Breast epithelium (tissue), 4 donors: ENCODE measurements at regions not wholly inside any gene's neighbourhood (a gene's known extent, or its start where the extent isn't known, plus 50 kb on each side); places are given as distances from the start of the nearest gene placed in this dataset.
"Not testable (repeated sequence)": the region's sequence is repeated elsewhere in the genome, so short reads cannot be mapped to it uniquely, and the experiment has no call there.

Experiments
- DNase-seq, 2 donors: peaks; one replicate each; pipeline ENCODE4 v3.0.0-alpha.2; 2019; ENCODE audit warnings: low spot score in 2 of 2
- H3K27ac ChIP-seq, 2 donors: fragments of 200-600 bp; sonication (generic) in 1 of 2; one replicate each; pipeline ENCODE4 v1.5.1; 2016 to 2019; ENCODE audit warnings: mild to moderate bottlenecking in 1 of 2
- H3K27me3 ChIP-seq, 2 donors: fragments of 200-600 bp; sonication (generic) in 1 of 2; one replicate each; pipeline versions ENCODE4 v1.5.1 to v1.6.0; 2017 to 2019; ENCODE audit warnings: control low read depth in 1 of 2, mild to moderate bottlenecking in 1 of 2
- H3K36me3 ChIP-seq: fragments of 200-600 bp; one replicate; pipeline ENCODE4 v1.5.1; 2019
- H3K4me1 ChIP-seq, 2 donors: fragments of 200-600 bp; sonication (generic); one replicate each; pipeline ENCODE4 v1.5.1; 2016 to 2019; ENCODE audit warnings: control low read depth in 1 of 2
- H3K4me3 ChIP-seq, 3 donors: fragments of 200-600 bp; sonication (generic); 1 replicate in 2 of 3; 2 replicates in 1 of 3; pipeline ENCODE4 v1.5.1; 2016 to 2019; ENCODE audit warnings: mild to moderate bottlenecking in 3 of 3, moderate library complexity in 2 of 3
- H3K9me3 ChIP-seq, 2 donors: fragments of 200-600 bp; sonication (generic) in 1 of 2; one replicate each; pipeline ENCODE4 v1.5.1; 2016 to 2019; ENCODE audit warnings: control low read depth in 1 of 2
- POLR2A ChIP-seq: fragments of 450-650 bp; IDR thresholded peaks from one replicate; pipeline ENCODE4 v1.6.1; 2016; ENCODE audit warnings: antibody characterized with exemption, mild to moderate bottlenecking, moderate library complexity
- POLR2AphosphoS5 ChIP-seq, 3 donors: sonication (generic); formaldehyde crosslinking; IDR thresholded peaks; one replicate each; pipeline ENCODE4 v1.6.1; 2017; ENCODE audit warnings: antibody characterized with exemption in 3 of 3
- intact Hi-C: fragments of 100-400 bp; cut with DNase I; formaldehyde crosslinking; loops from one replicate; pipeline ENCODE4 v1.15.1; 2023; ENCODE audit warnings: low total_unique reads
- TF ChIP-seq, protein P1 (sequence below), 3 donors: fragments of 450-650 bp; IDR thresholded peaks; one replicate each; pipeline ENCODE4 v1.5.1; 2016 to 2017; ENCODE audit warnings: antibody characterized with exemption in 3 of 3, mild to moderate bottlenecking in 3 of 3, moderate library complexity in 3 of 3

GRCh38 chr15:91356083-91356482 lies 256.0 kb downstream of the SV2B start:
- Histone ChIP-seq H3K4me3 (no peak overlapping the region), H3K27ac (no peak overlapping the region), H3K9me3 (no peaks in the 10 kb centered on the region), H3K36me3 (no peaks in the 10 kb centered on the region), H3K27me3 (no peaks in the 10 kb centered on the region), H3K4me1 (no peaks in the 10 kb centered on the region)
- TF ChIP-seq POLR2A (no peak), POLR2AphosphoS5 (IDR thresholded peaks at IDR 0.05) (no peak)
- TF ChIP-seq, protein P1, sequence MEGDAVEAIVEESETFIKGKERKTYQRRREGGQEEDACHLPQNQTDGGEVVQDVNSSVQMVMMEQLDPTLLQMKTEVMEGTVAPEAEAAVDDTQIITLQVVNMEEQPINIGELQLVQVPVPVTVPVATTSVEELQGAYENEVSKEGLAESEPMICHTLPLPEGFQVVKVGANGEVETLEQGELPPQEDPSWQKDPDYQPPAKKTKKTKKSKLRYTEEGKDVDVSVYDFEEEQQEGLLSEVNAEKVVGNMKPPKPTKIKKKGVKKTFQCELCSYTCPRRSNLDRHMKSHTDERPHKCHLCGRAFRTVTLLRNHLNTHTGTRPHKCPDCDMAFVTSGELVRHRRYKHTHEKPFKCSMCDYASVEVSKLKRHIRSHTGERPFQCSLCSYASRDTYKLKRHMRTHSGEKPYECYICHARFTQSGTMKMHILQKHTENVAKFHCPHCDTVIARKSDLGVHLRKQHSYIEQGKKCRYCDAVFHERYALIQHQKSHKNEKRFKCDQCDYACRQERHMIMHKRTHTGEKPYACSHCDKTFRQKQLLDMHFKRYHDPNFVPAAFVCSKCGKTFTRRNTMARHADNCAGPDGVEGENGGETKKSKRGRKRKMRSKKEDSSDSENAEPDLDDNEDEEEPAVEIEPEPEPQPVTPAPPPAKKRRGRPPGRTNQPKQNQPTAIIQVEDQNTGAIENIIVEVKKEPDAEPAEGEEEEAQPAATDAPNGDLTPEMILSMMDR (IDR thresholded peaks at IDR 0.05) = no peak
- DNase-seq = no peak
- intact Hi-C loops = no loop called here

DNA sequence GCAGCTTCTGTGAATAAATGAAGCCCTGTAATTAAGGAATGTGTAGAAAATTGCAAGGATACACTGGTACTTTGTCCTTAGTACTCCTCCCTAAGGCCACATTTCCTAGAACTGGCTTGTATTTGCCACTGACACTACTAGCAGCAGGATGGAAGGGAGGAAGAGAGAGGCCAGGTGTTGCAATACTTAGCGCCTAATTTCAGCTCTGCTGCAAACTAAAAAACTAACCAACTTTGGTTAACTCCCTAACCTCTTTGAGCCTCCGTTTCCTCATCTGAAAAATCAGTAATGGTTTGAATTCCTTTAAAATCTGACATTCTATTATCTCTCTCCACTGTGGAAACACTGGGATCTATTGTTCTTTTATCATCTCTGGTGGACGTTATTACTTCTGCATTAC lies 257.0 kb downstream of the SV2B start:
- H3K4me3 ChIP-seq = no peak overlapping the region
- H3K27me3 ChIP-seq = no peaks in the 10 kb centered on the region
- intact Hi-C loops = no loop called here
- no peaks in the 10 kb centered on the region for H3K9me3 ChIP-seq
- no peak for DNase-seq
- H3K36me3 ChIP-seq = no peaks in the 10 kb centered on the region
- no peak overlapping the region for H3K27ac ChIP-seq
- TF ChIP-seq POLR2A = no peak
- no peak for TF ChIP-seq POLR2AphosphoS5 (IDR thresholded peaks at IDR 0.05)
- TF ChIP-seq, protein P1 (IDR thresholded peaks at IDR 0.05) = no peak
- no peaks in the 10 kb centered on the region for H3K4me1 ChIP-seq

DNA sequence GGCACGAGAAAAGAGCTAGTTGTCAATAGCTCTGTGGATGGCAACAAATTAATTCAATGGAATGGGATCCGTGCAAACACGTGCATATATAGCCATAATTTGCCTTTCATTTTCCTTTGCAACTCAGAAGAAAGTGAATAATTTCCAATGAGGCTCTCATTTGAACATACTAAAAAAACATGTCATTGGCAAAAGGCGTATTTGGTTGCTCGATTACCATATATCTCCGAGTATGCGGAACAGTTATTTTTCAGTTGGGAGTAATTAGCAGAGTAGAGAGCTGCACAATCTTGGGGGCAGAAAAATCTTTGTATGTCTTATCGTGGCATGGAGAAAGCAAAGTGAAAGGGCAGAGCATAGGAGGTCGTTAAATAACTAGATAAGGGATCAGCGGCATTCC lies 257.4 kb downstream of the SV2B start:
- intact Hi-C loops = no loop called here
- H3K36me3 ChIP-seq = no peaks in the 10 kb centered on the region
- TF ChIP-seq POLR2AphosphoS5 (IDR thresholded peaks at IDR 0.05) (no peak), POLR2A (no peak)
- TF ChIP-seq, protein P1 (IDR thresholded peaks at IDR 0.05) = no peak
- no peaks in the 10 kb centered on the region for H3K27me3 ChIP-seq
- no peak for DNase-seq
- H3K9me3 ChIP-seq = no peaks in the 10 kb centered on the region
- H3K27ac ChIP-seq = no peak overlapping the region
- no peaks in the 10 kb centered on the region for H3K4me1 ChIP-seq
- no peak overlapping the region for H3K4me3 ChIP-seq

DNA sequence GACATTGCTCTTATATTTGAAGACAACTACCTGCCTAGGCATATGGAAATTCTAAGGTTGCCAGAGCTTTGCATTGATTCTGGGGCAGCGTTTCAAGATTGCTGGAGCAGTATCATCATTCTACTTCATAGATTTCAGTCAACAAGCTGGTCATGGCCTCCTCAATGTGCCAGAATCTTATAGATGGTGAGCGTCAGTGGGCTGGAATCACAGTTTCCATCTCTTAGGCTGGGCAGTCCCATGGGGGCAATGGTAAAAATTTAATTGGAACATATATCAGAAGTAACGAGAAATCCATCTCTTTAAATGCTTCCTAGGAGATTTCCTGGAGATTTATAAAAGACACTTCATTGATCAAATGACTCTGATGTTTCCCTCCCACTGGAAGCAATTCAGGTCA lies 258.3 kb downstream of the SV2B start:
- H3K4me3 ChIP-seq = no peak overlapping the region
- no peak for DNase-seq
- no peaks in the 10 kb centered on the region for H3K4me1 ChIP-seq
- no peak overlapping the region for H3K27ac ChIP-seq
- intact Hi-C loops = no loop called here
- no peaks in the 10 kb centered on the region for H3K36me3 ChIP-seq
- no peaks in the 10 kb centered on the region for H3K27me3 ChIP-seq
- H3K9me3 ChIP-seq = no peaks in the 10 kb centered on the region
- no peak for TF ChIP-seq POLR2A
- TF ChIP-seq POLR2AphosphoS5 (IDR thresholded peaks at IDR 0.05) = no peak
- TF ChIP-seq, protein P1 (IDR thresholded peaks at IDR 0.05) = no peak

GRCh38 chr15:91361696-91362095 lies 261.6 kb downstream of the SV2B start:
- DNase-seq, H3K4me1 ChIP-seq, H3K27me3 ChIP-seq, H3K27ac ChIP-seq, intact Hi-C loops, H3K36me3 ChIP-seq, H3K4me3 ChIP-seq: not testable (repeated sequence)
- peaks cover 0 to 12% of the 10 kb centered on the region in 2 donors for H3K9me3 ChIP-seq

DNA sequence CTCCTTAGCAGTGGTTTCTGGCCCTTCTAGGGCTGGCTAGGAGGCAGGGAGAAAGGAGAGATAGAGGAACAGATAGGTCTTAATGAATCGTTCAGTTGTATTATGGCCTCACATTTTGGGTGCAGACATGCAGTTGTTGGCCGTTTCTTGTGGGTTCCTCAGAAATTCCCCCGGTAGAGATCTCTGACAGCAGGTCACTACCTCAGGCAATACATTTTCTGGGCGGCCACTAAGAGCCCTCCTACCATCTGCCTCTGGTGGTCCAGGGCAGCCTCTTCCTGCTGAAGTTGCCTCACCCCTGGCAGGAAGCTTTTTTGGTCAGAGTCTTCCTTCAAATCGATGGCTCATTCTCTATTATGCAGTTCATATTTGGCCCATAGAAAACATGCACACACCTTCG lies 266.1 kb downstream of the SV2B start:
- Histone ChIP-seq H3K27ac (no peak overlapping the region), H3K9me3 (peaks cover 0 to 12% of the 10 kb centered on the region in 2 donors), H3K4me3 (no peak overlapping the region), H3K27me3 (no peaks in the 10 kb centered on the region), H3K36me3 (no peaks in the 10 kb centered on the region), H3K4me1 (no peaks in the 10 kb centered on the region)
- intact Hi-C loops = no loop called here
- no peak for TF ChIP-seq POLR2AphosphoS5 (IDR thresholded peaks at IDR 0.05)
- TF ChIP-seq POLR2A = no peak
- TF ChIP-seq, protein P1 (IDR thresholded peaks at IDR 0.05) = no peak
- no peak for DNase-seq
